AG04450 (cell line): ENCODE measurements at regions not wholly inside any gene's neighbourhood (a gene's known extent, or its start where the extent isn't known, plus 50 kb on each side); places are given as distances from the start of the nearest gene placed in this dataset.

Experiments
- CTCF ChIA-PET: fragments of 300-600, 350-600 bp; formaldehyde crosslinking; extraction: SDS; loops from one replicate; lab custom pipeline; 2022; ENCODE audit warnings: antibody characterized with exemption, inconsistent platforms; lab: Charles Lee
- POLR2A ChIA-PET: fragments of 350-600 bp; formaldehyde crosslinking; extraction: SDS; loops from one replicate; lab custom pipeline; 2021; ENCODE audit warnings: antibody characterized with exemption, inconsistent platforms; lab: Yijun Ruan, JAX
- DNase-seq: peaks from one replicate; pipeline ENCODE4 v3.0.0-alpha.2; 2011; ENCODE audit warnings: low read depth, low spot score
- H3K27ac ChIP-seq: one replicate; pipeline ENCODE4 v1.5.1; 2012; ENCODE audit warnings: low read depth, low read length, control low read depth
- H3K27me3 ChIP-seq: one replicate; pipeline ENCODE4 v1.6.0; 2012; ENCODE audit warnings: low read length; ENCODE audit not compliant: control insufficient read depth, insufficient read depth
- H3K4me3 ChIP-seq: 2 replicates; pipeline ENCODE4 v1.5.1; 2011; ENCODE audit warnings: mild to moderate bottlenecking, low read depth, low read length, control low read depth
- H3K9me3 ChIP-seq: 2 replicates; pipeline ENCODE4 v1.5.1; 2012; ENCODE audit warnings: low read length; ENCODE audit not compliant: control insufficient read depth, insufficient read depth
- TF ChIP-seq, protein P1 (sequence below): IDR thresholded peaks from 2 replicates; pipeline ENCODE4 v1.5.1; 2011; ENCODE audit warnings: low read depth, low read length, control low read depth, inconsistent platforms

DNA sequence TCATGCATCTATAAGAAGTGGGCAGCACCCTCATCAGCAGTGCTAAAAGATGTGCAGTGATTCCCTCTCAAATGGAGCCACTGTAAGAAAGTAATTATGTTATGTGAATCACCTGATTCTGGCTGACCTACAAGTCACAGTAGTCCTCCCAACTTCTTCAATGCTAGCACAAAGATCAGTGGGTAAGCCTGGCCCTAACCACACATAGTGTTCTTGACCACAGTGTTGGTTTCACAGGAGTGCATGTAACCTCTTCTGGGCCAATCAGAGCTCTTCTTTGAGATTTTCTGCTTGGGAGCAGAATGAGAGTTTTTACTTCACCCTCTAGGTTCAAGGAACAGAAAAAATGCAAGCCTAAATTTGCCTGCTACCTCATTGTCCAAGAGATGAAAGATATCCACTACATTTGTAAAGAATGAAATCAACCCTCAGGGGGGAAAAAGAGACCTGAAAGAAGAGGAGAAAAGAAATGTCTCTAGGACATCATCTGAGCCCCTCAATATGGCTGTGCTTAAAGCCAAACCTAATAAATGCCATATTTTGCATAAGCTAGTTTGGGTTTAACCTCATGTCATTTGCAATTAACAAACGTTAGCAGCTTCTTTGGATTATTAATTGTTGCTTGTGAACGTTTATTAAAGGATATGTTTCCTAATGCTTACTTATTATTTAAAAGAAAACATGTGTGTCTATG, 65.3 kb upstream of the ADRB2 start:
- H3K27me3 ChIP-seq, result no peaks in the 10 kb centered on the region
- H3K4me3 ChIP-seq, result no peak overlapping the region
- no peak overlapping the region for H3K27ac ChIP-seq
- POLR2A ChIA-PET, result no interaction called here
- CTCF ChIA-PET, result interaction anchor here (0.9 to 1.4 kb wide), 5 partner anchors 10 to 274 kb away, joined by 3 to 6 read pairs (median 3); no protein-coding TSS in a partner anchor
- H3K9me3 ChIP-seq, result no peaks in the 10 kb centered on the region
- TF ChIP-seq, protein P1, sequence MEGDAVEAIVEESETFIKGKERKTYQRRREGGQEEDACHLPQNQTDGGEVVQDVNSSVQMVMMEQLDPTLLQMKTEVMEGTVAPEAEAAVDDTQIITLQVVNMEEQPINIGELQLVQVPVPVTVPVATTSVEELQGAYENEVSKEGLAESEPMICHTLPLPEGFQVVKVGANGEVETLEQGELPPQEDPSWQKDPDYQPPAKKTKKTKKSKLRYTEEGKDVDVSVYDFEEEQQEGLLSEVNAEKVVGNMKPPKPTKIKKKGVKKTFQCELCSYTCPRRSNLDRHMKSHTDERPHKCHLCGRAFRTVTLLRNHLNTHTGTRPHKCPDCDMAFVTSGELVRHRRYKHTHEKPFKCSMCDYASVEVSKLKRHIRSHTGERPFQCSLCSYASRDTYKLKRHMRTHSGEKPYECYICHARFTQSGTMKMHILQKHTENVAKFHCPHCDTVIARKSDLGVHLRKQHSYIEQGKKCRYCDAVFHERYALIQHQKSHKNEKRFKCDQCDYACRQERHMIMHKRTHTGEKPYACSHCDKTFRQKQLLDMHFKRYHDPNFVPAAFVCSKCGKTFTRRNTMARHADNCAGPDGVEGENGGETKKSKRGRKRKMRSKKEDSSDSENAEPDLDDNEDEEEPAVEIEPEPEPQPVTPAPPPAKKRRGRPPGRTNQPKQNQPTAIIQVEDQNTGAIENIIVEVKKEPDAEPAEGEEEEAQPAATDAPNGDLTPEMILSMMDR, result no peak
- DNase-seq, result no peak

GRCh38 chr5:148763996-148764395, 62.4 kb upstream of the ADRB2 start:
- H3K27ac ChIP-seq, result no peak overlapping the region
- ChIA-PET POLR2A (no interaction called here), CTCF (interaction anchor here (1.0 kb wide), 1 partner anchor 22 kb away, joined by 3 read pairs; no protein-coding TSS in a partner anchor)
- no peaks in the 10 kb centered on the region for H3K9me3 ChIP-seq
- TF ChIP-seq, protein P1, result no peak
- H3K4me3 ChIP-seq, result no peak overlapping the region
- DNase-seq, result no peak
- H3K27me3 ChIP-seq, result no peaks in the 10 kb centered on the region

DNA sequence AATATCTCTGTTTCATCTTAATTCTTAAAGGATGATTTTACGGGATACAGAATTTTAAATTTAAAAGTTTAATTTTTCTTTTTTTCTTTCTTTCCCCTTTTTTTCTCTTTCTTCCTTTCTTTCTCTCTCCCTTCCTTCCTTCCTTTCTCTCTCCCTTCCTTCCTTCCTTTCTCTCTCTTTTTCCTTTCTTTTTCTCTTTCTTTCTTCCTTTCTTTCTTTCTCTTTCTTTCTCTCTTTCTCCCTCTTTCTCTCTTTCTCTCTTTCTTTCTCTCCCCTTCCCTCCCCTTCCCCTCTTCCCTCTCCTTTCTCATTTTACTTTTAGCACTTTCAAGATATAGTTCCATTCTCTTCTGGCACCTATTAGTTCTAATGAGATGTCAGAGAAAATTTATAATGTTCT, 61.4 kb upstream of the ADRB2 start:
- ChIA-PET POLR2A (no interaction called here), CTCF (interaction anchor here (1.3 kb wide), 1 partner anchor 24 kb away, joined by 3 read pairs; no protein-coding TSS in a partner anchor)
- no peak overlapping the region for H3K4me3 ChIP-seq
- TF ChIP-seq, protein P1, result no peak
- no peaks in the 10 kb centered on the region for H3K9me3 ChIP-seq
- H3K27ac ChIP-seq, result no peak overlapping the region
- no peak for DNase-seq
- H3K27me3 ChIP-seq, result no peaks in the 10 kb centered on the region

DNA sequence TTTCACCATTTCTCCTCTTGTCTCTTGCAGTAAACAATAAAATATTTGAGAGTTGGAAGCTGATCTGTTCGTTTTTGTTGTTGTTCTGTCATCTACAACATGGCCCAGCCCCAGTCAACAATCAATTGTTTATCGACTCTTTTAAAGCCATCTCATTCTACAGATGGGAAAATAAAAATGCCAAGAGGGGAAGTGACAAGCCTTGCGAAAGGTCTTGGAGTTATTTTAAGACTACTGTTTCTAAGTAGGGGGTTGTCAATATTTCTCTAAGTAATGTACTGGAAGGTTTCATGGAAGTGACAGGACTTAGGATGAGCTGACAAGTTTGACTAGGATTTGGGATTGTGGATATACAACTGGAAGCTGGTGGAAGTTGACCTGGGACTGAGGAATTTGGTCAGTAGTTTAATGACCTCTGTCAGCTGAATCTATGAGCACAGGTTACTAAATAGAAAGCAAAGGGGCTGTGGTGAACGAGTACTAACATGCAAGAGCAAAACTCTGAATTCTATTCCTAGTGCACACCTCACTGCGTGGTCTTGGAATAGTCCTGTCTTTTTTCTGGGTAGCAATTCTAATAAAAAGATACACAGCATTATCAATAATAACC, 57.5 kb upstream of the ADRB2 start:
- ChIA-PET POLR2A (no interaction called here), CTCF (interaction anchor here (0.6 to 2.2 kb wide), 2 partner anchors 28 to 268 kb away, joined by 3 to 7 read pairs; no protein-coding TSS in a partner anchor)
- TF ChIP-seq, protein P1, result no peak
- Histone ChIP-seq H3K4me3 (no peak overlapping the region), H3K9me3 (no peaks in the 10 kb centered on the region), H3K27me3 (no peaks in the 10 kb centered on the region), H3K27ac (no peak overlapping the region)
- DNase-seq, result no peak

GRCh38 chr5:148769941-148770340, 56.5 kb upstream of the ADRB2 start:
- Histone ChIP-seq H3K9me3 (no peaks in the 10 kb centered on the region), H3K4me3 (no peak overlapping the region), H3K27me3 (no peaks in the 10 kb centered on the region), H3K27ac (no peak overlapping the region)
- TF ChIP-seq, protein P1, result no peak
- DNase-seq, result no peak
- ChIA-PET CTCF (interaction anchor here (1.8 to 2.2 kb wide), 2 partner anchors 9 to 29 kb away, joined by 6 to 7 read pairs; no protein-coding TSS in a partner anchor), POLR2A (no interaction called here)
